B cell (primary cell): ENCODE measurements at regions not wholly inside any gene's neighbourhood (a gene's known extent, or its start where the extent isn't known, plus 50 kb on each side); places are given as distances from the start of the nearest gene placed in this dataset.

Experiments used
- EZH2 ChIP-seq: IDR thresholded peaks from 2 replicates; pipeline ENCODE4 v1.6.1; 2012; ENCODE audit warnings: borderline replicate concordance, low read depth, mild to moderate bottlenecking, moderate library complexity, low read length; ENCODE audit not compliant: insufficient read depth, poor library complexity, severe bottlenecking
- TF ChIP-seq, protein P1 (sequence below): fragments of 200-600 bp; IDR thresholded peaks from one replicate; pipeline ENCODE4 v1.8.0; 2022; ENCODE audit warnings: antibody characterized with exemption, mild to moderate bottlenecking

DNA sequence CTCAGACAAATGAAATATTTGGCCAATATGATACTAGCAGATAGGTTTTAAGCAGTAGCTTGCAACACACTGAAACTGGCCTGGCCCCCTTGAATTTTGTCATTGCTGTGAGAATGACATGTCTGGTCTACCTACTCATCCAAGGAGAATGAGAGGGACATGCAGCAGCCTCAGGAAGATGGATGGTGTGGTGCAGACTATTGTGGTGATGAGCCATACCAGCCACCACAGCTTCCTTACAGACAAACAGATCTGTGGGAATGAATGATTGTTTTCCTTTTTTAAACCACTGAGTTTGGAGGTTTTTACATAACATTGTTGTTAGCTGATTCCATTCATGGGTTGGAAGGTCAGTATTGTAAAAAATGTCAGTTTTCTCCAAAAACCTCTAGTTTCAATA lies 133.7 kb upstream of the POU1F1 start:
- TF ChIP-seq, protein P1, sequence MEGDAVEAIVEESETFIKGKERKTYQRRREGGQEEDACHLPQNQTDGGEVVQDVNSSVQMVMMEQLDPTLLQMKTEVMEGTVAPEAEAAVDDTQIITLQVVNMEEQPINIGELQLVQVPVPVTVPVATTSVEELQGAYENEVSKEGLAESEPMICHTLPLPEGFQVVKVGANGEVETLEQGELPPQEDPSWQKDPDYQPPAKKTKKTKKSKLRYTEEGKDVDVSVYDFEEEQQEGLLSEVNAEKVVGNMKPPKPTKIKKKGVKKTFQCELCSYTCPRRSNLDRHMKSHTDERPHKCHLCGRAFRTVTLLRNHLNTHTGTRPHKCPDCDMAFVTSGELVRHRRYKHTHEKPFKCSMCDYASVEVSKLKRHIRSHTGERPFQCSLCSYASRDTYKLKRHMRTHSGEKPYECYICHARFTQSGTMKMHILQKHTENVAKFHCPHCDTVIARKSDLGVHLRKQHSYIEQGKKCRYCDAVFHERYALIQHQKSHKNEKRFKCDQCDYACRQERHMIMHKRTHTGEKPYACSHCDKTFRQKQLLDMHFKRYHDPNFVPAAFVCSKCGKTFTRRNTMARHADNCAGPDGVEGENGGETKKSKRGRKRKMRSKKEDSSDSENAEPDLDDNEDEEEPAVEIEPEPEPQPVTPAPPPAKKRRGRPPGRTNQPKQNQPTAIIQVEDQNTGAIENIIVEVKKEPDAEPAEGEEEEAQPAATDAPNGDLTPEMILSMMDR: no peak
- no peak for TF ChIP-seq EZH2
